HG03354 (cell line): ENCODE measurements at regions not wholly inside any gene's neighbourhood (a gene's known extent, or its start where the extent isn't known, plus 50 kb on each side); places are given as distances from the start of the nearest gene placed in this dataset.

Experiments used
- ATAC-seq: cut with Tn5 transposase; IDR thresholded peaks from one replicate; pipeline ENCODE4 v1.9.1; 2021; ENCODE audit warnings: mild to moderate bottlenecking; ENCODE audit not compliant: unreplicated experiment, poor library complexity, severe bottlenecking

GRCh38 chr5:43959144-43959543 is 356.2 kb downstream of the NNT start:
- ATAC-seq, result no peak

GRCh38 chr5:43947935-43948334 is 345.0 kb downstream of the NNT start:
- ATAC-seq, result no peak

- no peak for ATAC-seq
Observed at GRCh38 chr5:43941806-43942205, 338.8 kb downstream of the NNT start.

DNA sequence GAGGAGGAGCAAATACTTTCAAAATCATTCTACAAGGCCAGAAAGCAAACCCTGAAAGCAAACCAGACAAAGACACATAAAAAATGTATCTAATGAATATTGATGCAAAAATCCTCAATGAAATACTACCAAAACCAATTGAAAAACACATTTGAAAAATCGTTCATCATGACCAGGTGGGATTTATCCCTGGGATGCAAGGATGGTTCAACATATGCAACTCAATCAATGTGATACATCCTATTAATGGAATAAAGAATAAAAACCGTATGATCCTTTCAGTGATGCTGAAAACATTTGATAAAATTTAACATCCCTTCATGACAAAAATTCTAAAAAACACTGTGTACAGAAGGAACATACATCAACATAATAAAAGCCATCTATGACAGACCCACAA is 337.6 kb downstream of the NNT start:
- no peak for ATAC-seq

- ATAC-seq, result no peak
Observed at GRCh38 chr5:43926923-43927322, 323.9 kb downstream of the NNT start.

- ATAC-seq, result no peak
Observed at GRCh38 chr5:43920422-43920821, 317.4 kb downstream of the NNT start.

DNA sequence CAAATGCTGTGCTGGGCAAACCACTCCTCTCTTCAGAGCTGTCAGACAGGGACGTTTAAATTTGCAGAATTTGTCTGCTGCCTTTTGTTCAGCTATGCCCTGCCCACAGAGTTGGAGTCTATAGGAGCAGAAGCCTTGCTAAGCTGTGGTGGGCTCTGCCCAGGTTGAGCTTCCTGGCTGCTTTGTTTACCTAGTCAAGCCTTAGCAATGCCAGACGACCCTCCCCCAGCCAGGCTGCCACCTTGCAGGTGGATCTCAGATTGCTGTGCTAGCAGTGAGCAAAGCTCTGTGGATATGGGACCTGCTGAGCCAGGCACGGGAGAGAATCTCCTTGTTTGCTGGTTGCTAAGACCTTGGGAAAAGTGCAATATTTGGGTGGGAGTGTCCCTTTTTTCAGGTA is 314.9 kb downstream of the NNT start:
- ATAC-seq, result no peak

GRCh38 chr5:43903129-43903528 is 300.1 kb downstream of the NNT start:
- no peak for ATAC-seq

GRCh38 chr5:43900974-43901373 is 298.0 kb downstream of the NNT start:
- no peak for ATAC-seq

DNA sequence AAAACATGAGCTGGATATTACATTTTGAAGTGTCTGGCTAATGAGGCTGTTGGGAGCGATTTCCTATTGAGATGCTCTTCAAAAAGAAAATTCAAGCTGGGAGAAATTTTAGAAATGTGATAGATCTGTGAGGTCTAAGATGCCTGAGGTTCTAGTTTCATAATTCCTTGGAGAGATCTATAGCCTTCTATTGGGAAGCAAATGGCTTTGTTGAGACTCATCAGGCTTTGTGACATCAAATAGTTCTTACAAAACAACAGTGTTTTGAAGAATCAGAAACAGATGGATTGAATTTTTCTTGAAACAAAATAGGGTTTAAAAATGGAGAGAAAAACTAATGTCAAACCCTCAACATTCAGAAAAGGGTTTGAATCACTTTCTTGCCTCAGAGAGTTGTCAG is 292.9 kb downstream of the NNT start:
- ATAC-seq, result no peak

DNA sequence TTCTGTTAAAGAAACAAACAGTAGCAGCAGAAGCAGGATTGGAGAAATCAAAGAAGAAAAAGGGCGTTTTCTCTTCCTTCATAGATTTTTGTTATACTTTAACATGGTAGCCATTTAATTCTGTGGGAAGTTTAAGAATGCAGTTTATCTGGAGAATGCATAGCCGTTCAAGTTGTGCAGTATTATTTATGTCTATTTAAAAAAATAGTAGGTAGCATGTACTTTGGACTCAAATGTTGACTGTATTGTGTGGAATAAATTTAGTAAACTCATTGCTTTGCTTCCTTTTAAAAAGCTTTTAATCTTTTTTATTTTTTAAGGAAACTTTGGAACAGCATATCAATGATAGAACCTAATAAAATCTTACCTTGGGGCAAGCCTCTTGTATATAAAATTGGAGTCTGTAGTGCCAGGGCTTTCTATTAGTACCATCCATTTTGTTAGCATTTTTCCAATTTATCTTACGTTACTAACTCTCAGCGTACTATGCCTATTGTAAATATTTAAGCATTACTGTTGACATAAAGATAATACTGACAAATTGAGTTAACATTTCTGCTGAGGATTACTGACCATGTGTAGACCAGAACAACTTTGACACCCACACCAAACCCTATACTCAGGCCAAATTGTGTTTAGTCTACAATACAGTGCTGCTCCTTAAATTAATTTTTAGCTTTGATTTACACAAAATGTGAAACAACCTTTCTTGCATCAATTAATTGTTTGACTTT is 291.1 kb downstream of the NNT start:
- ATAC-seq, result no peak

GRCh38 chr5:43891112-43891511 is 288.1 kb downstream of the NNT start:
- ATAC-seq, result no peak

DNA sequence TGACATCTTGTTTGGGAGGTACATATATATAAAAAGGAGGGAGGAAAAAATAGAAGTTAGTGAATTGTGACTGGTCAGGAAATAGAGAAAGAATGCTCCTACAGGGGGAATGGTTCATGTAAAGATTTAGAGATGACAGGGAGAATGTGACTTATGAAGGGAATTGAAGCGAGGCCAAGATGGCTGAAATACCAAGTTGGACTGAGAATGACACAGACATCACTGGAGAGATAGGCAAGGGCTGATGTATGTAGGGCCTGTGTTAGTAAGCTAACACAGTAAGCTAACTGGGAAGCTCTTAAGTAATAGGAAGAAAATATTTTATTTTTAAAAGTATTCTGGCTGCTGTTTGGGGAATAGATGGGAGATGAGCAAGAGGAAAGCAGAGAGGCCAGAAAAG is 286.3 kb downstream of the NNT start:
- ATAC-seq, result no peak

- ATAC-seq, result no peak
Observed at GRCh38 chr5:43875741-43876140, 272.8 kb downstream of the NNT start.

GRCh38 chr5:43874772-43875171 is 271.8 kb downstream of the NNT start:
- ATAC-seq, result no peak

- ATAC-seq, result no peak
Observed at GRCh38 chr5:43873791-43874190, 270.8 kb downstream of the NNT start.

GRCh38 chr5:43859309-43859708 is 256.3 kb downstream of the NNT start:
- no peak for ATAC-seq

DNA sequence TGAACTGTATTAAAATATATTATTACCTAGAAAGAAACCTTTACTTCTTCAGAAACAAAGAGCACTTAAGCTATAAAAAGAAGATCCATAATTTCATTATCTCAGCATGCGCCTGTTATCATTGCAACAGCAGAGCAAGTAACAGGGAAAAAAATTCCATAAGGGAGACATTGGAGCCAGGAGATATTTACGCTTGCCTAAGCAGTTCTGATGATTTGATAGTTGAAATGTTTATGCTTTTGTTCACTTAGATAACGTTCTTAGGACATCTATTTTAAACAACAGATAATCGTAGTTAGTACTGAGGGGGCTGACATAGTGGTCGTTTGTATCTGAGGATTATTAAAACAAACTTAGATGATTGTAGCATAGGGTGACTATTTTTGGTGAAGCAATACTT is 252.5 kb downstream of the NNT start:
- ATAC-seq, result no peak

DNA sequence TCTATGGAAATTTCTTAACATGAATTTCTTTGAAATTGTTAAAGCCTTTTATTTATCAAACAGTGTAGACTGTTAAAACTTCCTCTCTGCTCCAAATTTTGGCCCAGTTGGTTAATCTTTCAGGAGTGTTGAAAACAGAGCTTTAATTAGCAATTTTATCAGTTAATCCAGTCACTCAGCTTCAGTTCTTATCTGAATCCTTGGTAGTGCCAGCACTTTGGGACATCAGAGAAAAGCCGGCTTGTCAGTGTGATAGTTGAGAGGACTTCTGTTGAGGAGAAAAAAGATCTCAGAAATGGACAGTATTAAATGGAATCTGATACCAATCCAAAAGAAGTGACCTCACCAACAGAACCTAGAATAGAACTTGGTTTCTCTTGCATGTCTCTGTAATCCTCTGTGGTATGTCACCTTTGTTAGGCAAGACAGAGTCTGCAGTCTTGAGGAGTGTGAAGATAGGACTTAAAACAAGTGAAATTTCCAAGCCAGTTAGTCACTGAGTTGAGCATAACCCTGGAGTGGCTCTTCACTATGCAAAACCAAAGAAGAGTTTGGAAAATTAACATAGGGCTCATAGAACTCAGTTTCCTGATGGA is 251.8 kb downstream of the NNT start:
- ATAC-seq, result no peak

DNA sequence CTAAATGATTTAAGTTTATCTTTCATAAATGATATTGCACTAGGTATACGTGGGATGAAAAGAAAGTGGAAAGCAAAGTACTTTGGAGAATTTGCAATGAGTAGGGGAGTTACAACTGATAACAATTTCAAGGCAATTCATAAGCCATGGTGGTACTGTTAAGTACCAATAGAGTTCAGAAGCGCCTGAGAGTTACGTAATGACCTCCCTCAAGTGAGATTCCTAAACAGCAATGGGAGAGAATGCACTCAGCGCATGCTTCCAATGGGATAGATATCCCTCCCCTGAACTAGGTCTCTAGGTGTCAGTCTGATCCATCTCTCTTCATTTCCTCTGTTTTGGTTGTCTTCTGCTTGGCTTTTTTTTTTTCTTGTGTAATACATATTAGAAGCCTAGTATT is 249.3 kb downstream of the NNT start:
- ATAC-seq, result no peak

DNA sequence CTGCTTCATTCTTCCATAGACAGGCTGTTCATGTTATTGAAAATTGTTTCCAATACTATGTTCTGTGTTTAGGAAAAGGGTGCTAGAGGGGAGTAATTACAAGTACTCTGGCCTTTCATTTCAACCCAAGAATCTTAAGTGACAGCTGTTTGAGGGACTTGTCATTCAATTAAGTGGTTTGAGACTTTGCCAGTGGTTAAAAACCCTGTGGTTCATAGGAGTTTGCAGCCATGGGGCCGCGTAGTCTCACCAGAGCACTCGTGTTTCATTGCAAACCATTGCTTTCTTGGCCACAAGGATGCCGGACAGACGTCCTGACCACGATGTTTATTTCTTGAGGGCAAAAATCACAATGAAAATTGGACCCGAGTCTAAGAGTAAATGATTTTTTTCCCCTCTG is 248.8 kb downstream of the NNT start:
- ATAC-seq, result no peak
